B cell (primary cell): ENCODE measurements at regions not wholly inside any gene's neighbourhood (a gene's known extent, or its start where the extent isn't known, plus 50 kb on each side); places are given as distances from the start of the nearest gene placed in this dataset.

ENCODE experiments used
- ATAC-seq: fragments of 200-7000 bp; cut with Tn5 transposase; one replicate; pipeline ENCODE4 v1.10.0; 2021; ENCODE audit warnings: low read depth, mild to moderate bottlenecking, moderate number of reproducible peaks, moderate library complexity
- CTCF ChIA-PET: fragments of 350-600 bp; sonication (Branson Sonifier 250); formaldehyde crosslinking; loops from one replicate; lab custom pipeline; 2021; ENCODE audit warnings: antibody characterized with exemption, inconsistent platforms; lab: Charles Lee
- POLR2A ChIA-PET: fragments of 350-600 bp; sonication (Branson Sonifier 250); formaldehyde crosslinking; loops from one replicate; lab custom pipeline; 2021; ENCODE audit warnings: antibody characterized with exemption; lab: Charles Lee
- DNase-seq: peaks from one replicate; pipeline ENCODE4 v3.0.0; 2013
- H2AFZ ChIP-seq: 2 replicates; pipeline ENCODE4 v1.6.1; 2012; ENCODE audit warnings: mild to moderate bottlenecking, low read depth, low read length; ENCODE audit not compliant: insufficient read depth, poor library complexity, severe bottlenecking
- H3K27ac ChIP-seq, 2 donors: 1 replicate in 1 of 2; 2 replicates in 1 of 2; pipeline ENCODE4 v1.5.1; 2012 to 2013; ENCODE audit warnings: low read length in 2 of 2, mild to moderate bottlenecking in 2 of 2, moderate library complexity in 1 of 2
- H3K27me3 ChIP-seq, 4 experiments: fragments of 200-600 bp in 1 of 4; sonication (generic) in 1 of 4; replicated peaks in 1 of 4; 1 replicate in 2 of 4; 2 replicates in 2 of 4; pipeline versions ENCODE4 v1.6.1 to v1.7.0; 2013 to 2016; ENCODE audit warnings: low read length in 3 of 4, mild to moderate bottlenecking in 2 of 4, mixed read lengths in 1 of 4, moderate library complexity in 1 of 4; ENCODE audit not compliant: insufficient read depth in 4 of 4, control insufficient read depth in 3 of 4; ENCODE audit errors: control extremely low read depth in 1 of 4
- H3K36me3 ChIP-seq, 2 experiments: replicated peaks in 1 of 2; 1 replicate in 1 of 2; 2 replicates in 1 of 2; pipeline versions ENCODE4 v1.6.1 to v1.7.1; 2013; ENCODE audit warnings: low read length in 1 of 2; ENCODE audit not compliant: insufficient read depth in 2 of 2, control insufficient read depth in 1 of 2; ENCODE audit errors: control extremely low read depth in 1 of 2, extremely low read depth in 1 of 2
- H3K4me1 ChIP-seq, 2 donors: fragments of 200-600 bp in 1 of 2; sonication (generic) in 1 of 2; 1 replicate in 1 of 2; 2 replicates in 1 of 2; pipeline versions ENCODE4 v1.5.1 to v1.6.1; 2013 to 2017; ENCODE audit warnings: low read length in 2 of 2; ENCODE audit not compliant: control insufficient read depth in 2 of 2, insufficient read depth in 2 of 2
- H3K4me2 ChIP-seq: replicated peaks from 2 replicates; pipeline ENCODE3; 2012; ENCODE audit warnings: mild to moderate bottlenecking, low read depth, low read length; ENCODE audit not compliant: poor library complexity, severe bottlenecking
- H3K4me3 ChIP-seq, 5 experiments: fragments of 200-600 bp in 1 of 5; sonication (generic) in 1 of 5; 1 replicate in 3 of 5; 2 replicates in 2 of 5; pipeline versions ENCODE4 v1.5.1 to v1.7.0; 2011 to 2016; ENCODE audit warnings: low read length in 4 of 5, mild to moderate bottlenecking in 4 of 5, low read depth in 2 of 5, control low read depth in 1 of 5, moderate library complexity in 1 of 5; ENCODE audit not compliant: insufficient read depth in 1 of 5; ENCODE audit errors: control extremely low read depth in 1 of 5, extremely low read depth in 1 of 5
- H3K79me2 ChIP-seq: fragments of 200-600 bp; sonication (generic); one replicate; pipeline ENCODE4 v1.6.0; 2016; ENCODE audit warnings: low read length; ENCODE audit not compliant: control insufficient read depth, insufficient read depth
- H3K9ac ChIP-seq: fragments of 200-600 bp; sonication (generic); 2 replicates; pipeline ENCODE4 v1.6.1; 2017; ENCODE audit warnings: mild to moderate bottlenecking, low read length, moderate library complexity
- H3K9me3 ChIP-seq, 3 donors: one replicate each; pipeline versions ENCODE4 v1.6.1 to v1.7.1; 2013; ENCODE audit warnings: low read length in 2 of 3; ENCODE audit not compliant: control insufficient read depth in 2 of 3, insufficient read depth in 1 of 3; ENCODE audit errors: control extremely low read depth in 1 of 3
- H4K20me1 ChIP-seq: 2 replicates; pipeline ENCODE4 v1.6.0; 2012; ENCODE audit warnings: mild to moderate bottlenecking, low read length; ENCODE audit not compliant: insufficient read depth, control insufficient read depth, poor library complexity, severe bottlenecking
- H3K27ac Mint-ChIP-seq: one replicate; pipeline ENCODE4 v1.8.0; 2021; ENCODE audit warnings: mixed read lengths
- H3K27me3 Mint-ChIP-seq: one replicate; pipeline ENCODE4 v1.8.0; 2021; ENCODE audit warnings: mixed read lengths
- H3K4me1 Mint-ChIP-seq: one replicate; pipeline ENCODE4 v1.8.0; 2021; ENCODE audit warnings: mixed read lengths
- H3K4me3 Mint-ChIP-seq: one replicate; pipeline ENCODE4 v1.8.0; 2021; ENCODE audit warnings: mixed read lengths
- H3K9me3 Mint-ChIP-seq: one replicate; pipeline ENCODE4 v1.8.0; 2022; ENCODE audit warnings: mixed read lengths; ENCODE audit not compliant: insufficient read depth
- CTCF ChIP-seq: fragments of 200-600 bp; IDR thresholded peaks from one replicate; pipeline ENCODE4 v1.8.0; 2022; ENCODE audit warnings: antibody characterized with exemption, mild to moderate bottlenecking
- EZH2 ChIP-seq: IDR thresholded peaks from 2 replicates; pipeline ENCODE4 v1.6.1; 2012; ENCODE audit warnings: borderline replicate concordance, low read depth, mild to moderate bottlenecking, moderate library complexity, low read length; ENCODE audit not compliant: insufficient read depth, poor library complexity, severe bottlenecking
- WGBS: methylation state at CpG from one replicate; pipeline ENCODE4 v1.1.5; 2013; ENCODE audit warnings: missing lambda C conversion rate; ENCODE audit not compliant: insufficient coverage; 5-methylcytosine and 5-hydroxymethylcytosine counted together
- intact Hi-C: fragments of 100-400 bp; cut with micrococcal nuclease; formaldehyde crosslinking; loops from one replicate; pipeline ENCODE4 v1.10.0; 2022

DNA sequence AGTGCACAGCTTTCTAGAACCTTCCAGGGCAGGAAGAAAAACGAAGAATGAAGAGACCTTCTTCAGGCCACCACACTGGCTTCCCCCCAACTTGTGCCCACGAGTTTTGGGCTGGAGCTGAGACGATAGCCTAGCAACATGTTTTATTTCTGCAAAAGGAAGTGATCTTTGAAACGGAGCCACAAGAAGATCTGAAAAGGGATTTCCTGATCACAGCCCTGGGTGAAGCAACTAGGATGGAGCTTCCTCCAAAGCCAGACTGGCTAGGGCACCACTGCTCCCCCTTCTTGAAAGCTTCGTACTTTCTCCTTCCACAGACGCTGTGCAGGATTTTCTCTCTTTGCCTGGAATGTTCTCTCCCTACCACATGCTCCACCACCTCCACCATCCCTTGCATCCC, 418.3 kb downstream of the MED13L start:
- CTCF ChIA-PET = no interaction called here
- WGBS = 31% methylated on average over 4 of the region's 6 CpGs
- H3K4me1 ChIP-seq = no peaks in the 10 kb centered on the region

GRCh38 chr12:115857923-115858322, 419.6 kb downstream of the MED13L start:
- no peak for ATAC-seq
- Histone ChIP-seq H2AFZ (no peak overlapping the region), H3K27ac (no peak overlapping the region), H3K36me3 (no peaks in the 10 kb centered on the region), H3K27me3 (peaks cover 0 to 5% (median 0%) of the 10 kb centered on the region in 4 experiments), H3K4me2 (no peak overlapping the region), H3K79me2 (no peaks in the 10 kb centered on the region), H4K20me1 (no peaks in the 10 kb centered on the region), H3K4me3 (no peak overlapping the region), H3K9me3 (peaks cover 0 to 8% (median 0%) of the 10 kb centered on the region in 3 donors), H3K9ac (no peak overlapping the region), H3K4me1 (no peaks in the 10 kb centered on the region)
- Mint-ChIP-seq H3K27me3 (peaks cover 21% of the 10 kb centered on the region), H3K4me1 (no peaks in the 10 kb centered on the region), H3K4me3 (no peak overlapping the region), H3K27ac (no peak overlapping the region), H3K9me3 (no peaks in the 10 kb centered on the region)
- WGBS = 97% methylated on average over 3 of the region's 3 CpGs
- no peak for TF ChIP-seq CTCF
- no peak for TF ChIP-seq EZH2
- CTCF ChIA-PET = no interaction called here
- intact Hi-C loops = no loop called here
- POLR2A ChIA-PET = no interaction called here
- DNase-seq = no peak

More for the DNA sequence above, 418.3 kb downstream of the MED13L start:
- Mint-ChIP-seq H3K4me1 (no peaks in the 10 kb centered on the region), H3K27ac (no peak overlapping the region), H3K4me3 (no peak overlapping the region), H3K27me3 (peaks cover 21% of the 10 kb centered on the region), H3K9me3 (no peaks in the 10 kb centered on the region)
- no peaks in the 10 kb centered on the region for H3K79me2 ChIP-seq
- H3K36me3 ChIP-seq = no peaks in the 10 kb centered on the region
- POLR2A ChIA-PET = no interaction called here
- H3K4me3 ChIP-seq = no peak overlapping the region
- H4K20me1 ChIP-seq = no peaks in the 10 kb centered on the region
- DNase-seq = no peak
- H3K27ac ChIP-seq = no peak overlapping the region
- H2AFZ ChIP-seq = no peak overlapping the region
- no peak overlapping the region for H3K9ac ChIP-seq
- H3K4me2 ChIP-seq = no peak overlapping the region
- peaks cover 0 to 5% (median 0%) of the 10 kb centered on the region in 4 experiments for H3K27me3 ChIP-seq
- peaks cover 0 to 8% (median 0%) of the 10 kb centered on the region in 3 donors for H3K9me3 ChIP-seq
- TF ChIP-seq EZH2 = no peak
- TF ChIP-seq CTCF = no peak
- intact Hi-C loops = no loop called here
- ATAC-seq = no peak
